ENCODE measurements at regions not wholly inside any gene's neighbourhood (a gene's known extent, or its start where the extent isn't known, plus 50 kb on each side); places are given as distances from the start of the nearest gene placed in this dataset.

GRCh38 chr11:115961159-115962003, 457.2 kb upstream of the CADM1 start:
- TF ChIP-seq CTCF (IDR thresholded peaks at IDR 0.05) (no peak), POLR2A (IDR thresholded peaks at IDR 0.05) (no peak)
